Fibroblast of the aortic adventitia (primary cell): ENCODE measurements at regions not wholly inside any gene's neighbourhood (a gene's known extent, or its start where the extent isn't known, plus 50 kb on each side); places are given as distances from the start of the nearest gene placed in this dataset.
"Not testable (repeated sequence)": the region's sequence is repeated elsewhere in the genome, so short reads cannot be mapped to it uniquely, and the experiment has no call there.

Experiments
- DNase-seq: peaks from one replicate; pipeline ENCODE4 v3.0.0-alpha.2; 2010; ENCODE audit warnings: low read depth
- H3K4me3 ChIP-seq: 2 replicates; pipeline ENCODE4 v1.5.1; 2011; ENCODE audit warnings: low read depth, mild to moderate bottlenecking, control low read depth, low read length, moderate library complexity
- TF ChIP-seq, protein P1 (sequence below): IDR thresholded peaks from 2 replicates; pipeline ENCODE4 v1.5.1; 2011; ENCODE audit warnings: mild to moderate bottlenecking, low read length, control low read depth, inconsistent platforms; ENCODE audit not compliant: insufficient read depth

DNA sequence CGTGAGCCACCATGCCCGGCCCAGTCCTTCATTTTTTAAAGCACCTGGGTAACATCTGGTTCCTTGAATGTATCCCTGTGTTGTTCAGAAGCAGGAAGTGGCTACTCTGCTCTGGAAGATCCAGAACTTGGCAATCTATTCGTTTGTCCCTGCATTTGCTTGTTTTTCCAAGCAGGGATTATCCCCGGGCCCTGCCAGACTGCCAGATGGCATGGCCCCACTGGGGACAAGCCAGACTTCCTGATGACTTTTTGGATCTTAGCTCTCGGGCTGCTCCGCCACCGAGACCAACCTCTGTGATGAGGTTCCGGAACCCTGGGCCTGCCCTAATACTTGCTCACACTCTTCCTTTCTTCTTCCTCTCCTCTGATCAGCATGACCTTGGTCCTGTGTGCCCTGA is 496.7 kb downstream of the TYW1 start:
- DNase-seq, result no peak

DNA sequence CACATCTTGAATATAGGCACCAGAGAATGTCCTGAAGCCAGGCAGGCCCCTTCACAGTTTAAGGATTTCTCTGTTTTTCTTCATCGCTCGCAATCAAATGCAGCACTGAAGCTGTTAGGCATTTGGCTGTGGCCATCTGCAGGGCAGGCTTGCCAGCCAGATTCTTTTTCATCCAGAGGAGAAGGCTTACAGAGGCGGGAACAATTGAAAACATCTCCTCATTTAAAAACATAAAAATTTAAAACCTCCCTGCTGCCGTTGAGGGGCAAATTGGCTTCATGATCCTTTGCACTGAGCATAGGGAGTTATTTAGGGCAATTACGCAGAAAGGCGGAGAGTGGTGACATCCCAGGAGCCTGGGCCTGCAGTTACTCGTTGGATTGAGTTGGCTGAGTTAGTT is 500.0 kb downstream of the TYW1 start:
- no peak for DNase-seq
- no peak overlapping the region for H3K4me3 ChIP-seq
- TF ChIP-seq, protein P1, sequence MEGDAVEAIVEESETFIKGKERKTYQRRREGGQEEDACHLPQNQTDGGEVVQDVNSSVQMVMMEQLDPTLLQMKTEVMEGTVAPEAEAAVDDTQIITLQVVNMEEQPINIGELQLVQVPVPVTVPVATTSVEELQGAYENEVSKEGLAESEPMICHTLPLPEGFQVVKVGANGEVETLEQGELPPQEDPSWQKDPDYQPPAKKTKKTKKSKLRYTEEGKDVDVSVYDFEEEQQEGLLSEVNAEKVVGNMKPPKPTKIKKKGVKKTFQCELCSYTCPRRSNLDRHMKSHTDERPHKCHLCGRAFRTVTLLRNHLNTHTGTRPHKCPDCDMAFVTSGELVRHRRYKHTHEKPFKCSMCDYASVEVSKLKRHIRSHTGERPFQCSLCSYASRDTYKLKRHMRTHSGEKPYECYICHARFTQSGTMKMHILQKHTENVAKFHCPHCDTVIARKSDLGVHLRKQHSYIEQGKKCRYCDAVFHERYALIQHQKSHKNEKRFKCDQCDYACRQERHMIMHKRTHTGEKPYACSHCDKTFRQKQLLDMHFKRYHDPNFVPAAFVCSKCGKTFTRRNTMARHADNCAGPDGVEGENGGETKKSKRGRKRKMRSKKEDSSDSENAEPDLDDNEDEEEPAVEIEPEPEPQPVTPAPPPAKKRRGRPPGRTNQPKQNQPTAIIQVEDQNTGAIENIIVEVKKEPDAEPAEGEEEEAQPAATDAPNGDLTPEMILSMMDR, result no peak

More for the DNA sequence above, 496.7 kb downstream of the TYW1 start:
- TF ChIP-seq, protein P1, result no peak
- no peak overlapping the region for H3K4me3 ChIP-seq

DNA sequence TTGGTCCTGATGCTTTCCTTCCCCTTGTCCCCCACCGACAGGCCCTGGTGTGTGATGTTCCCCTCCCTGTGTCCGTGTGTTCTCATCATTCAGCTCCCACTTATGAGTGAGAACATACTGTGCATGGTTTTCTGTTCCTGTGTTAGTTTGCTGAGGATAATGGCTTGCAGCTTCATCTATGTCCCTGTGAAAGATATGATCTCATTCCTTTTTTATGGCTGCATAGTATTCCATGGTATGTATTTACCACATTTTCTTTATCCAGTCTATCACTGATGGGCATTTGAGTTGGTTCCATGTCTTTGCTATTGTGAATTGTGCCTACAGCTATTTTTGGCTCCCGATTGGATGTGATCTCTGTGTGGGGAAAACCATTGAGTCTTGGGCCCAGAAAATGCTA is 501.3 kb downstream of the TYW1 start:
- not testable (repeated sequence) for DNase-seq, H3K4me3 ChIP-seq

DNA sequence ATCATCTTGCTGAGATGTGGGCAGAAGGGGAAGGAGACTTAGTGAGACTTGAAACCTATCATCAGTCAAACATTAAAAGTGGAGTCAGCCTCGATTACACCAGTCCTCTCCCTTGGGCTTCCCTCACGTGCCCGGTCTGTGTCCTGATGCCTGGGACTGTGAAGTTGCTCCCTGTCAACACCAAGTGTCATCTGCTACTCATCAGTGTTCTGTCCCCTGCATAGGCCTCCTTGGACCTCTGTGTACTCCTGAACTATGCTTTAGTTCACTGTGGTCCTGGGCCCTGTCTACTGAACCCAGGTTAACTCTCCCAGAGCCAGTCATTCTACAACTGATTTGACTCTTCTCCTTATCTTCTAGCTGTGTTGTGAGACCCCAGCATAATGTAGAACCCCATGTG is 506.3 kb downstream of the TYW1 start:
- DNase-seq, result no peak
- H3K4me3 ChIP-seq, result no peak overlapping the region
- TF ChIP-seq, protein P1, result no peak

DNA sequence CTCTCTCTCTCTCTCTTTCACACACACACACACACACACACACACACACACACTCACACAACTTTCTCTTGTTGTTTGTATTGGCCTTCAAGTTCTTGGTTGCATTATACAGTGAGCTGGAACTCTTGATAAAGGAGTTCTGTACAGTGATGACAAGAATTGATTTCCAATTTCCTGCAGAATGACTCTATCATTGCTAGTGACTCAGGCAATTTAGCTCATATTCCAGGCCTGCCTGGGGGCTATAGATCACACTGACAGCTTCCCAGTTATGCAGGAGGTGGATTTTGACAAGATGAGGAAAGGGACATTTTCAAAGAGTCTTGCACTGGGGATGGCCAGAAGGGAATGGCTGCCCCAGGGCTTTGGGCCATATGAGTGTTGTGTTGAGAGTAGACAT is 508.8 kb downstream of the TYW1 start:
- H3K4me3 ChIP-seq, result no peak overlapping the region
- TF ChIP-seq, protein P1, result no peak
- no peak for DNase-seq

DNA sequence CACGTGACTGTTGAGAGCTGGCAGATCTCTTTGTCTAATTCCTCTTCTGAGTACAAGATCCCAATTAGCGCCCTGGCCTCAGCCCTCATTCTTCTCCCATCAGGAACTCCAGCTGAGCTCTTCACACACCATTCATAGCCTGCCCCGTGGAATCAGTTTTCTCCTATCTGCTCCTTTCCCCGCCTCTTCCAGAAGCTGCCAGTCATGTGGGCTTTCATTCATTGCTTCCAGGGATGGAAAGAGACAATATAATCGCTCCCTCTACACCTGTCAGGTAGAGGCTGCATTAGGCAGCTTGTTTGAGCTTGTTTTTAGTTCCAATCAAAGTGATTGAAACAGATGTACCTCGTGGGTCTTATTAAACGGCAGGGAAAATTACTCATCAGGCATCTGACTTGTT is 515.8 kb downstream of the TYW1 start:
- no peak overlapping the region for H3K4me3 ChIP-seq
- DNase-seq, result no peak
- TF ChIP-seq, protein P1, result no peak

DNA sequence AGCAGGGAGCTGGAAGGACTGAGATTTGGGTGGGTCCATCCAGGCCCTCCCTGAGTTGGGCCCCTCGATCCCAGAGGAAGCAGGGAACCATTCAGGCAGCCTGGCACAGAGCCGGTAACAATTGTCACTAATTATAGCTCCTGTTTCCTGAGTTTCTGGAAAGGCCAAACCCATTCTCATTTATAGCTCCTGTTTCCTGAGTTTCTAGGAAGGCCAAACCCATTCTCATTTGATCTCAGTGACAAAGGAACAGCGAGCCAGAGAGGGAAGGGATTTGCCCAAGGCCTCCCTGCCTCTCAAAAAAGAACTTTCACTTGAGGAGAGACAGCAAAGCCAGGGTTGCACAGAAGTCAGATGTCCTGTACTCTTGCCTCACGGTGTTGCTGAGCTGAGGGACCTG is 521.9 kb downstream of the TYW1 start:
- no peak for DNase-seq
- H3K4me3 ChIP-seq, result no peak overlapping the region
- TF ChIP-seq, protein P1, result no peak
